Testis (tissue), 2 donors: ENCODE measurements at regions not wholly inside any gene's neighbourhood (a gene's known extent, or its start where the extent isn't known, plus 50 kb on each side); places are given as distances from the start of the nearest gene placed in this dataset.

ENCODE experiments used
- POLR2A ChIP-seq: fragments of 450-650 bp; IDR thresholded peaks from one replicate; pipeline ENCODE4 v1.6.1; 2017; ENCODE audit warnings: antibody characterized with exemption, mild to moderate bottlenecking, moderate library complexity
- TF ChIP-seq, protein P1 (sequence below), 3 experiments: fragments of 450-650 bp in 2 of 3; fragments of 200-600 bp in 1 of 3; sonication (generic) in 1 of 3; IDR thresholded peaks; one replicate each; pipeline ENCODE4 v1.5.1; 2016 to 2019; ENCODE audit warnings: antibody characterized with exemption in 3 of 3, mild to moderate bottlenecking in 2 of 3, moderate library complexity in 1 of 3

DNA sequence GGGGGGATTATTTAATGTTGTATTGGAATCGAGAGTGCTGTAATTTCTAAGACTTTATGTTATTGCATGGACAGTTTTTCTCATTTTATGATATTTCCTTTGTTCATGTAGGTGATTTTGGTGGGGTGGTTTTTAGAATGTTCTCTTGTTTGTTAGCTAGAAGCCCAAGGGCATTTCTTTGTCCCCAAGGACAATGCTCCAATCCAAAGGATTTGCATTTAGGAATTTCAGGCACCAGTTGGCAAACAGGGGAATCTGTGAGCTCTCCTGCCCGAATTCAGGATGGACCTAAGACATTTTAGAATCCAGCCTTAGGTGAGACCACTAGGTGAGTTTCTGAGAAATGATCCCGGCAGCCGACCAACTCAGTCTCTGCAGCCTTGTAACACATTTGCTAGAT, 324.9 kb downstream of the KCNRG start:
- no peak for TF ChIP-seq POLR2A
- TF ChIP-seq, protein P1, sequence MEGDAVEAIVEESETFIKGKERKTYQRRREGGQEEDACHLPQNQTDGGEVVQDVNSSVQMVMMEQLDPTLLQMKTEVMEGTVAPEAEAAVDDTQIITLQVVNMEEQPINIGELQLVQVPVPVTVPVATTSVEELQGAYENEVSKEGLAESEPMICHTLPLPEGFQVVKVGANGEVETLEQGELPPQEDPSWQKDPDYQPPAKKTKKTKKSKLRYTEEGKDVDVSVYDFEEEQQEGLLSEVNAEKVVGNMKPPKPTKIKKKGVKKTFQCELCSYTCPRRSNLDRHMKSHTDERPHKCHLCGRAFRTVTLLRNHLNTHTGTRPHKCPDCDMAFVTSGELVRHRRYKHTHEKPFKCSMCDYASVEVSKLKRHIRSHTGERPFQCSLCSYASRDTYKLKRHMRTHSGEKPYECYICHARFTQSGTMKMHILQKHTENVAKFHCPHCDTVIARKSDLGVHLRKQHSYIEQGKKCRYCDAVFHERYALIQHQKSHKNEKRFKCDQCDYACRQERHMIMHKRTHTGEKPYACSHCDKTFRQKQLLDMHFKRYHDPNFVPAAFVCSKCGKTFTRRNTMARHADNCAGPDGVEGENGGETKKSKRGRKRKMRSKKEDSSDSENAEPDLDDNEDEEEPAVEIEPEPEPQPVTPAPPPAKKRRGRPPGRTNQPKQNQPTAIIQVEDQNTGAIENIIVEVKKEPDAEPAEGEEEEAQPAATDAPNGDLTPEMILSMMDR (IDR thresholded peaks at IDR 0.05), result no peak
